GM19397 (cell line): ENCODE measurements at regions not wholly inside any gene's neighbourhood (a gene's known extent, or its start where the extent isn't known, plus 50 kb on each side); places are given as distances from the start of the nearest gene placed in this dataset.

Experiments
- ATAC-seq: cut with Tn5 transposase; IDR thresholded peaks from one replicate; pipeline ENCODE4 v1.9.1; 2021; ENCODE audit warnings: mild to moderate bottlenecking, moderate library complexity; ENCODE audit not compliant: unreplicated experiment

DNA sequence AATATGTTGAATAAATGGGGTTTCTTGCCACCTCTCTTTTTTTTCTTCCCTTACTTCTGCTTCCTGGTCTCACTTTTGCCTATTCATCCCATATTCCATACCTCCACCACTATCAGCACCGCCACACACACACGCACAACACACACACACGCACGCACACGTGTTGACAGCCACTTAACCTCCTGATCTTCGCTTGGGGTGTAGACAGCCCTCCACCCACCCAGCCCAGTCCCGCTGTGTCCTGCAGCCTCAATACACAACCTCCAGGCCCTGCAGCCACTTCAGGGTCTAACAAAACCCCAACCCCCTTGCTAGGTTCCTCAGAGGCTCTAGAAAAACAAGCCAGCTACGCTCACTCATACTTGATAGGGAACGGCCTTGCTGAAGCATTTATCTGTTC lies 72.3 kb downstream of the LINC00237 start:
- ATAC-seq: no peak

DNA sequence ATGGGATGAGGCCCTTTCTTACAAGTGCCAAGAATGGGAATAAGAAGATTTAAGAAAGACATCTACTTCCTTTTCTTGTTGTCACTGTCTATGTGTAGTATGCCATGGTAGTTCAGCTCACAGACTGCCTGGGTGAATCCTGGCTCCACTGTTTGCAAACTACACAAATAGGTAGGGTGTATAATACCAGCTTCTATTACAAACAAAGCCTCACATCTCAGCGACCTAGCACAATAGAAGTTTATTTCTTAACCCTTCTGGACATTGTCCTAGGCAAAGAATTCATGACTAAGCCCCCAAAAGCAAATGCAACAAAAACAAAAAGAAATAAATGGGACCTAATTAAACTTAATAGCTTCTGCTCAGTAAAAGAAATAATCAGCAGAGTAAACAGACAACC lies 74.5 kb downstream of the LINC00237 start:
- no peak for ATAC-seq

DNA sequence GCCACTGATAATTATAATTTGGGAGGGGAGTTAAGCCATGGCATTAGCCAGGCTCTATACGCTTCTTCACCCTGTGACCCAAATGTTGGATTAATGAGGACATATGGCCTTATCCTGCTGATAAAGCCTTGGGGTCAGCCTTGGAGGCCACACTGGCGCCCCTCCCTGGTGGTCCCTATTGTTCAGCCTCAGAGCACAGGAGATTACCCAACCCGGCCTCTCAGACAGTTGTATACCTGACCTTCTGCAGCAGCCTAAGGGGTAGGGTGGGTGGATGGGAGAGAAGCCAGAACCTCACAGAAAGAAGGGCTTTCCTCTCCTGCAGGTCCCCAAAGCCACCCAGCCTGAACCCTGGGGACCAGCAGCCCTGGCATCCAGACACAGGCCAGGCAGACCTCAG lies 76.8 kb downstream of the LINC00237 start:
- no peak for ATAC-seq

DNA sequence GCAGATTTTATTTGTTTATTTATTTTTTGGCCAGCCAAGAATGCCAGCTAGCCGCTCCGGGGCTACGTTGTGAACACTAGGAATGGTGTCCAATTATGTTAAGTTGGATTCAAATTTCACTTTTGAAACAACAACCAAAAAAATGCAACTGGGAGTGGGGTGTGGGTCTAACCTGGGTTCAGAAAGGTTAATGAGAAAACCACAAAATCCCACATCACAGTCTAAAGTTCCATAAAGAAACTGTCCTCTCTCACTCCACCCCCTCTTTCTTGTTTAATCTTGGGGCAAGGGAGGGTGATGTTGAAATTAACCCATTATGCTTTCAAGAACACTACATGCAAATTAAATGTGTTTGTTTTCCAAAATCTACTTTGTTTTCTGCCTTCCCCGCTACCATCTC lies 77.2 kb downstream of the LINC00237 start:
- ATAC-seq: no peak

DNA sequence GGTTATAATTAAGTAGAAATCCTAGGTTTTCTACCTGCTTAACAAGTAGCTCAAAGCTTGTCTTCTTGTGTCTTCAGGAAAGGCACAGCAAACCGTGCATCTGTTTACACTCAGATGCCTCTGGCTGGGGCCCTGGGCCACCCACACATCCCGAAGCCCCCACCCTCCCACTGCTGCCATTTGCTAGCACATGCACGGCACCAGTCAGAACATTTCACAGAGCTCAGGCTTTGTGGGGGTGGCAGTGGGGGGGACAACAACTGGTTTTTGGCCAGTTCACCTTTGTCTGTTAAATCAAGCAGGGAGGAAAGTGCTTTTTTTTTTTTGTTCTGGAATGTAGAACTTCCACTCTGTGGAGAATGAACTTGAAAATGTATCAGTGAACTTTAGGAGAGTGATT lies 77.7 kb downstream of the LINC00237 start:
- no peak for ATAC-seq

DNA sequence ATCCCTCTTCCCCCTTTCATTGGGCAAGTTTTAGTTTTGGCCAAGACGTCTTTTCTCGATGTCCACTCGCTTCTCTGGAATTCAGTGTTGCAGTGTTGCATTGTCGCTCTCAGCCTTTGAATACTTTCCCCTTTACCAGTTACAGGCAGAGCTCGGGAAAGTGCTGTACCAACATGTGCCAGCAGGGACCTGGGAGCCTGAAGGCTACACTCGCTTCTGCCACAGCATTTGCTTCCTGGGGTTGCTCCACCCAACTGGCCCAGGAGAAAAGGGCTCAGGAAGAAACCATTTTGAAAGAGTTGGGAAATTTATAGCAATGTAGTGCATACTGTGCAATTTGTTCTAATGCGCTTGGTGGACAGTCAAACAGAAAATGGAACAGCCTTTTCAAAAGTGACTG lies 78.6 kb downstream of the LINC00237 start:
- no peak for ATAC-seq

DNA sequence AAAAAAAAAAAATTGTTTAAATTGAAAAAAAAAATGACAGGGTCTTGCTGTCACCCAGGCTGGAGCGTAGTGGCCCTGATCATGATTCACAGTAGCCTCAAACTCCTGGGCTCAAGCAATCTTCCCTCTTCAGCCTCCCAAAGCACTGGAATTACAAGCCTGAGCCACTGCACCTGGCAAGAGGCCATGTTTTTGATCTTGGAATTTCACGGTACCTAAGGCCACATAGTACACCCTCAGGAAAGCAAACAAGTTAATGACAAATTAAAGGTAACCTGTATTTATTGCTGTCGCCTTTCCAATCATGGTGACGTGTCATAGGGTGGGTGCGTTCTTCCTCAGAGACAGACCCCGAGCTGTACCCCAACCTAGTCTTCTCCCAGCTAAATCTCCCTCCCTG lies 79.2 kb downstream of the LINC00237 start:
- ATAC-seq: no peak

DNA sequence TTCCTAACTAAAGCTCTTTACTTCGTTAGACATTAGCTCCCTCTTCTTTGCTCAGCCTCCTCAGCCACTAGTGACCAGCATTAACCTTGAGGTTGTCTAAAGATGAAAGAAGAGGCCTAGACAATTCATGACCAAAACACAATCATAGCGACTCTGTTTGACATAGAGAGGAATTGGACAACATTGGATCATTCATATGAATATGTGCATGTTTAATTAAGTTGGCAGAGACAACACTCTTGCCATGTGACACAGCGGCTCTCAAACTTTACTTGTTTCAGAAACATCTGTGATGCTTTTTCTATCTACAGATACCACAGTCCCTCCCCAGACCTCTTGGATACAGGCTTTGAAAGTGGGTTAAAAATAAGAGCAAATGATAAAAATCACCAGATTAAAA lies 81.7 kb downstream of the LINC00237 start:
- no peak for ATAC-seq

DNA sequence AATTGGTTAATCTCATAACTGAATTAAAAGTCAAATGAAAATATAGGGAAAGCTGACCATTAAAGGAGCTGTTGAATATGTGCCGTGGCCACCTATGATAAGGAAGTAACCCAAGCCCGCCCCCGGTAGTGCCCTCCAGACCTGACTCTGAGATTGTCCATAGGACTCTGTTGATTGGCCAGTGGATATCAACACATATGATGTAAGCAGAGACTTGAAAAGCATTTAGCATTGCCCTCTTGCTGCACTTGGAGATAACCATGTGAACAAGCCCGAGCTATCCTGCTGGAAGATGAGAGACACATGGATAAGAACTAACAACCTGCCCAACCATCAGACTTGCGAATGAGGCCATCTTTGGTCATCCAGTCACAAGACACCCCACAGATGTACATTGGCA lies 83.2 kb downstream of the LINC00237 start:
- no peak for ATAC-seq

DNA sequence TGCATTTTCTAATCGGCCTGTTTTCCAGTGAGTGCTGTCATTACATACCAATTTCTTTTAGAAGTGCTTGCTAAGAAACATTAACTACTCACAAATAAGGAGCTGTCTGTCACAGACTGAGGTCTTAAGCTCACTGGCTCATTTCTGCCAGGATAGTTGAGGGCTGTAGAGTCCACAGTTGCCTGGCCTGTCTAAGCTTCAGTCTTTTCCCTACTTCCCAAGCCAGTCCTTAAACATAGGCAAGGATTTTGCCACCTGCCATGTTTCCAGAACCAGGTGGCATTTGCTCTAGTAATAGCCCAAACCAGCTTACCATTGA lies 84.7 kb downstream of the LINC00237 start:
- no peak for ATAC-seq

DNA sequence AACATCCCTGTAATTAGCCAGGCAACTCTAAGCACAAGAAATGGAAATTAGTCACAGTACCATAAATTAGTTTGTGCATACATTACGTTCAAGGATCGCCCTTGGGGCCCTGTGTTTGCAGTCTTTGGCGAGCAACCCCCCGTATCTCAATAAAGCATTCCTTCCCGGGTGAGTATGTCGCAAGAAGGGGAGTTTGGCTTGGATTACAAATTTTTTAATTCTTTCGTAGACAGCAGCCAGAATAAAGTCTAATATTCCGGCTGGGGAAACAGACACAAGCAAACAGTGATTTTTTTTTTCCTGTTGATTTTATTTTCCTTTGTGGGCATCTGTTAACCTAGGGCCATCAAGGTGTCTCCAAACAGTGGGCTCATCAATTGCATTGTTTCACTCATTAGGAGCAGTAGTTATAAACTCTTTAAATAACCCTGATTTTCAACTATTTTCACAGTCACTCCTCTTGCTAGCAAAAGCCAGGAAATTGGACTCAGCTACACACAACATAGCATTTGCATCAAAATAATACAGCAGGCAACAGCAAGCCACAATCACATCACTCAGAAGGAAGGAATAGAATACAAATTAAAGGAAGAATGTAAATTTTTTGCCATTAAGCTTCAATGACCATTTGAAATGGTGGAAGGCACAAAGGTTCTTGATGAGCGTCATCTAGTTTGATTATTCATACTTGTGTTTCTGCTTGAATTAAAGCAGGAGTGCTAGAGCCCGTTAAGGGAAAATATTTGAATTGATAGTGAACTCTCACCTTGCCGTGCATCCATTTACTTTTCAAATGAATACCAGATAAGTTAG lies 85.3 kb downstream of the LINC00237 start:
- no peak for ATAC-seq

DNA sequence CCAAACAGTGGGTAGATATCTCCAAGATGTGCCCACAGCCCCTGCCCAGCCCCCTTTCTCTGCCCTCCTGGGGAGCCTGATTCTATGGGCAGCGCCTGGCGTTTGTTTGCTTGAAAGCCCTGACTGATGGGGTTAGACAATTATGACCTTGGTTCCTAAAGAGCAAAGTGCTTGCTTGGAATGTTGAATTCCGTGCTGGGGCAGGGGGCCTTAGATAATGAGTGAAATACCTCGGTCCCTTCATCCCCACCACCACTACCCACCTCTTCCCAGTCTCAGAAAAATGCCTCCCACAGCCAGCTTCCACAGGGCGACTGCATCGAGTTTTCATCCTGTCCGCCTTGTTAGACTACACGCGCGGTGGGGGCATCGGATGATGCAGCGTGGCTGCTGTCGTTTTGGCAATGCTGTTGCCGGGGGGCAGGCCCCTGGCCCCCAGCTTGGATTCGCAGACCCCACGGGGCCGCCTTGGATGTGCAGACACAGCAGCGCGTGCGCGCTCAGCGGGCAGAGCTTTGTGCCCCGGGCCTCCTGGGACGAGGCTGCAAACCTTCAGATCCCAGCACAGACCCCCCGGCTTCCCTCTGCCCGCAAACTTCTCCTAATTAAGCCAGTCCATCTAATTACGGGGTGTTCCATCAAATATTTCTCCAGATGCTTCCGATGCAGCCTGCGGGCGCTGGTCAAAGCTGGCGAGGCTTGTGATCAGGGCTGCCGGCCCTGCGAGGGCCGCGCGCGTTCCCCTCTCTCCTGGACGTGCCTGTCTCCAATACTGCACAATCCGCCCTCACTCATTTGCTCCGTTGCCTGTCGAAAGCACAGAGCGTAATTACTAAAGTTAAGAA lies 86.1 kb downstream of the LINC00237 start:
- no peak for ATAC-seq

DNA sequence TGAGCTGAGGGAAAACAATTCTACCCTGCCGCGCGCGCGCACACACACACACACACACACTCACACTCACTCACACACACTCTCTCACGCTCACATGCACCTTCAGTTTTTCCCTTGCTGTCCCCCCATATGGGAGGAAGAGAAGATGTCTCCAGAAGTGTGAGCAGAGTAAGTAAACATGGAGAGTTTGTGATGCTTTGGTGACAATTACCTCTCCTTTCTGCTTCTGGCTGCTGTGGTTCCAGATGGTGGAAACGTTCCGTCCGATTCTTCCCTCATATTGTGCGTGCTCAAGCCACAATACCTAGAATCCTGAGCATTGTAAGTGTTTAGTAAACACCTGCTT lies 86.7 kb downstream of the LINC00237 start:
- no peak for ATAC-seq

DNA sequence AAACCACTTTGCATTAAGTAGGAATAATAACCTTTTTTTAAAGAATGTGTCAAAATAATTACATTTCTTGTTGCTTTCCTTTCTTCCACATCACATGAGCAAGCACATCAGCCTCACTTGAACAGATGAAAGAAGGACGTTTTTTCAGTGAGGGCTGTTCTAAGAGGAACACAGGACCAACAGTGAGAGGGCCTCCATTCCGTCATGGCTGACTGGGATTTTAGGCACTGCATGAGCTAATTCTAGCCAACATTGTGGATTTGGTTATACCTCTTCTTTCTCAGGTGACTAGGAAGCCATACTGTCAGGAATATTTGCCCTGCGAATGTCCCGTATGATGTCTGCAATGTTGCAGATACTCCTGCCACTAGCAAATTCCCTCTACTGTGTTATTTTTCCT lies 87.6 kb downstream of the LINC00237 start:
- no peak for ATAC-seq

DNA sequence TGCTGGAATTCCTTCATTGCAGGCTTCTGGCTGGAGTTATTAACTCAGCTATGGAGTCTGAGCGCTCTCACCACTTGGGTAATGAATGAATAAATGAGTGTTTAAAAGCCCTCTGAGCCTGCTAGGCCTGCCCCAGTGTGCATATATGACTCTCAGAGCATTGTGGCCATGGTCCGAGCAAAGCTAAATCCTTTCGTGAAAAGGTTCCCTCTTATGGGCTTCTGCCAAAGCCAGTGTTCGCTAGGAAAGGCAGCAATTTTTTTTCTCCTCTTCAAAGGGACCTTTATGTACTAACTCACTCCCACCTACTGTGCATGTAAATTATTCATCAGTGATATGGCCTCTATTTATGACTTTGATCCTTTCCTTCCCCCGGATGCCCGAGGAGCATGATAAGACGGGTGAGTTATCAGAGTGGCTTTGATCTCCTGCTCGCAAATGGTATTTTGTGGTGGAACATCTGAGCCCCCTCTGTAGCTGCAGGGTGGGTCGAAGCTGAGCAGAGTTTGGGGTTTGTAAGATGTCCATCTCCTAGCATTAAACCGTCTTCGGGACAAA lies 88.6 kb downstream of the LINC00237 start:
- no peak for ATAC-seq

DNA sequence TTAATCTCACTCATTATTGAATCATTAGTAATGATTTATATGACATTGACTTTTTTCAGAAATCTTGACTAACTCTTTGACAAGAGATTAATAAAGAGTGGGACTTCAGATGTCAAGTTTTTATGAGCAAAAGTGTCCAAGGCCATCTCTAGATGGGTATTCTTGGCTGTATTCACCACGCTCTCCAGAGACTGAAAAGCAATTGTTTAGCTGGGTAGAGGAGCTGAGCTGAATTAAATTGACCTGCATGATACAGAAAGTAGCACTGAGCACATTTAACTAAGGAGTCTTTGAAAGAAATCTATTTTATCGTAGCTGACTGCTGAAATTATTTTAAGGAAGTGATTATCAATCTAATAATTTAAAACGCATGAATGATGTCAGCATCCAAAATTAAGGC lies 89.4 kb downstream of the LINC00237 start:
- ATAC-seq: no peak

DNA sequence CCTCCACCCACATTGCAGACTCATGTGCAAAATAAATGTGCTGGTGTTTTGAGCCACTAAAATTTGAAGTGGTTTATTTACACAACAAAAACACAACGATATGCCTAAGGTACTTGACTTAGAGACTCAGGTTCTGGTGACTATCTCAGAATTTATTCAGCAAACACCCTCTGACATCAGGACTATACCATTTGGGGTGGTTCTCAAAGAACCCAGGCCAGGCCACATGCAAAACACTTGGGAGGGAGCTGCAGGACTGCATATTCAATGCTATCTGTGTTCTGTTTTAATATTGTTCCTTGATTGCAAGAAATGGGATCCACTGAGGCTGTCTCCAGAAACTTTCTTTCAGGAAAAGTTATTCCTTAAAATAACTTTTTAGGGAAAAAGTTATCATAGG lies 91.6 kb downstream of the LINC00237 start:
- ATAC-seq: no peak

DNA sequence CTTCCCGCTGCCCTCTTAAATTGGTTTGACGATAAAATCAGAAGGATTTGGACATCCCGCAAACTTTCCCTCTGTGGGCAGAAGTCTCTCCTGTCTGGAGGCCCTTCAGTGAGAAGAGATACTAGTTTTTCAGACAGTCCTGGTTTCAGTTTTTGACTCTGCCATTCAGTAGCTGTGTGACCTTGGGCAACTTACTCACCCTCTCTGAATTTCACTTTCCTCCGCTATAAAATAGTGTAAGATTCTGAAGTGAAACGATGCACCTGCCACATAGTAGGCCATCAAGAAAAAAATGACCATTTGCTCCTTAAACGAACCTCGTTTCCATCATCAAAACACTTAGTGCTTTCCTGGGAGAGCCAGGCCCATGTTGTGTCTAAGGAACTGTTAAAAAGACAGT lies 97.2 kb downstream of the LINC00237 start:
- ATAC-seq: no peak

DNA sequence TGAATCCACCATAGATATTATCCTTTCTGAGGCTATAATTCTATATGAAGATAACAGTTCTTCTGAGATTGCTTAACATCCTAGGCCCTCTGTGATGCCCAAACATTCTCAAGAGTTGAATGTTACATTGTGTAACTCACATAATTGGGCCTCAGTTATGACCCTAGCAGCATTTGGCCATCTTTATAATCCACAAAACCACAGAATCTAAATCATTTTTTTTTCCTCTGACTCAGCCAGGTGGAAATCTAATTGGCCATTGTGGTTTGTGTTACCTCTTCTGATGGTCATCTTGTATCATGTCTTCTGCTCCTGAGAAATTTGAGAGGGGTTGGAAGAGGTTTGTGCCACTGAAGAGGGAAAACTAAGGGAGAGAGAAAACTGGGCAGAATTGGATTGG lies 99.5 kb downstream of the LINC00237 start:
- no peak for ATAC-seq

DNA sequence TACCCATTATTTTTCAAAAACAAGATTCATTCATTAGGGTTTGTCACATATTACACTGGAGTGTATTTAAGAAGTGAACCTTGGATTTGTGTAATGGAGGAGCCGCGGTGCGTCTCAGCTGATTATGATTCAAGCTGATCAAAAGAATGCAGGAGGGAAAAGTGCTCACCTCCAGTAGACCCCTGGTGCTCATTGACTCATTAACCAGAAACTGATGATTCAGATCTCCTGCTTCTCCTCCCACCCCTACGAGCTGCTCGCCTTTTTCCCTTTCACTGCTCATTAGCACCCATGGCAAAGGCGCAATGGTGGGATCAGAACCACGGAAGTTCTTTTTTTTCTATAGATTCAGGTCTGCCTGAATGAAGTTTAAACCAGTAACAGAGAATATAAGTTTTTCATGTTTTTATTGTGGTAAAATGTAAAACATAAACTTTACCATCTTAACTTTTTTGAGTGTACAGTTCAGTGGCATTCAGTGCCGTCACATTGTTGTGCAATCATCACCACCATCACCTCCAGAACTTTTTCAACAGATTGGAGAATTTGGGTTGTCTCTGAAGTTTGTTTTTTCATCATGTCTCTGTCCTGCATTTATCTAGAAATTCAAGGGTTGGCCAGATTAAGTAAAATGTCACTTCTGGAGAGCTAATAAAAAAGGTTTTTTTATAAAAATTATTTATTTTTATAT lies 101.6 kb downstream of the LINC00237 start:
- ATAC-seq: no peak

DNA sequence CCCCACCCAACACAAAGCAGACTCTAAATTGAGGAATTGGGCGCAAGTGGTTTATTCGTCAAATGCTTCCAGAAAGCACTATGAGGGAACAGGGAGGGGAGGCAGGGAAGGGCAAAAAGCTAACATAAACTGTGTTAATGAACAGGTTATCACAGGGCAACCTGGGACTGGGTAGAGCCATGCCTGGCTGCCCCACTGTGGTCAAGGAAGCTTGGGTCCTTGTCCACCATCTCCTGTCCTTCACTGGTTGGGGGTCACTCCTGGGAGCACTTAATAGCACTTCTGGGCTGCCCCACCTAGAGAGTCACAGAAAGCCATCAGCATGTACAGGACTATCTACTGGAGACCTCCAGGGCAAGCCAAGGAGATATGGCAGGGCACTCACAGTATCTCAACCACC lies 102.3 kb downstream of the LINC00237 start:
- ATAC-seq: no peak

DNA sequence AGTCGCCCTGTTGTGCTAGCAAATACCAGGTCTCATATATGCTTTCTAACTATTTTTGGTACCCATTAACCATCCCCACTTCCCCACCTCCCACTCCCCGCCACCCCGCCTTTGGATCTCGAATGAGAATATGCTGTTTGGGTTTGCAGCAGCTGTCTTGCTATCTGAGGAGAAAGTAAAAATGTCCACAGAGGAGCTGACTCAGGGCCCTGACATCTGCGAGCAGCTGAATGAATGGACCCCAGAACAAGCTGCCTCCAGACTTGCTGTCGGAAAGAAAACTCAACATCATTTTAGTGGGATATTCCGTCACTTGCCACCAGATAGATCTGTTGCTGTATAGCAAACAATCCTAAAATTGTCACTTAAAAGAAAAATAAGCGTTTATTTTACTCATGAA lies 103.7 kb downstream of the LINC00237 start:
- ATAC-seq: no peak
